ENCODE measurements at regions not wholly inside any gene's neighbourhood (a gene's known extent, or its start where the extent isn't known, plus 50 kb on each side); places are given as distances from the start of the nearest gene placed in this dataset.

DNA sequence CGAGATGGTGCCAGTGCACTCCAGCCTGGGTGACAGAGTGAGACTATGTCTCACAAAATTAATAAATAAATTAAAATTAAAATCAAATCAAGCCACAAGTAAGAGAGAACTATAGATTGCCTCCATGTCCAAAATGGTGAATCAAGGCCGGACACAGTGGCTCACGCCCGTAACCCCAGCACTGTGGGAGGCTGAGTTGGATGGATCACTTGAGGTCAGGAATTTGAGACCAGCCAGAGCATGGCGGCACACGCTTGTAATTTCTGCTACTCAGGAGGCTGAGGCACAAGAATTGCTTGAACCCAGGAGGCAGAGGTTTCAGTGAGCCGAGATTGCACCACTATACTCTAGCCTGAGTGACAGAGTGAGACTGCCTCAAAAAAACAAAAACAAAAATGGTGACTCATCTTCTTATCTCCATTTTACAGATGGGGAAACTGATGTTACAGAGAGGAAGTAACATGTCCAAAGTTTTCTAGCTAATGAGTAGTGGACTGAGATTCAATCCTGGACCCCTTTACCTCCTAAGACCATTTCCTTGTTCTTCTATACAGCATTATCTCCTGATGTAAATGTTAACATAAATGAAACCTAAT is 99.0 kb upstream of the HNRNPU start:
- no peak for TF ChIP-seq CTCF (IDR thresholded peaks at IDR 0.05)
- ATAC-seq (ENCODE audit: low FRiP score) (no peak), DNase-seq (ENCODE audit: low spot score) (no peak)

DNA sequence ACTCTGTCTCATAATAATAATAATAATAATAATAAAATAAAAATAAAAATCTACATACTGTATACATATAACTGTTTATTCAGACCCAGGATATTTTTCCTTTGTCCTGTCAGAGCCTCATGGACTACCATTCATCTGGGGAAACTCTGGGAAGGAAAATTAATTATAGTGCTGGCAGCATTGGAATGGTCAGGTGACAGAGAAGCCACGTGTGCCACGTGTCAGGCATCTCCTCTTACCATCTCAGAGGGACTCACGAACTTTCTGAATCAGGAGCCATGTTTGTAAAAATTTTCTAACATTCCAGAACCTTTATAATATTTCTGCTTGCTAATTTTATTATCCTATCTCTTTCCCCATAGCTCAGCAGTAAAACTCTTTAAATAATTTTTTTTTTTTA is 97.8 kb upstream of the HNRNPU start:
- ATAC-seq (ENCODE audit: low FRiP score) (no peak), DNase-seq (ENCODE audit: low spot score) (no peak)
- TF ChIP-seq CTCF (IDR thresholded peaks at IDR 0.05), result no peak

- no peak for DNase-seq (ENCODE audit: low spot score)
- no peak for ATAC-seq (ENCODE audit: low FRiP score)
- TF ChIP-seq CTCF (IDR thresholded peaks at IDR 0.05), result no peak
Observed at GRCh38 chr1:244960904-244961303, 96.6 kb upstream of the HNRNPU start.

- no peak for TF ChIP-seq CTCF (IDR thresholded peaks at IDR 0.05)
- no peak for ATAC-seq (ENCODE audit: low FRiP score)
- no peak for DNase-seq (ENCODE audit: low spot score)
Observed at GRCh38 chr1:244958593-244958992, 94.2 kb upstream of the HNRNPU start.

DNA sequence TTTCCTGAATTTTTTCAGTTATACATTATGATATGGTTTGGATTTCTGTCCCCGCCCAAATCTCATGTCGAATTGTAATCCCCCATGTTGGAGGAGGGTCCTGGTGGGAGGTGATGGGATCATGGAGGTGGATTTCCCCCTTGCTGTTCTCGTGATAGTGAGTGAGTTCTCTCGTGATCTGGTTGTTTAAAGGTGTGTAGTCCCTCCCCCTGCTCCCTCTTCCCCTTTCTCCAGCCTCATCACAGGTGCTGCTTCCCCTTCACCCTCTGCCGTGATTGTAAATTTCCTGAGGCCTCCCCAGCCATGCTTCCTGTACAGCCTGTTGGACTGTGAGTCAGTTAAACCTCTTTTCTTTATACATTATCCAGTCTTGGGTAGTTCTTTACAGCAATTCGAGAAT is 93.2 kb upstream of the HNRNPU start:
- no peak for TF ChIP-seq CTCF (IDR thresholded peaks at IDR 0.05)
- DNase-seq (ENCODE audit: low spot score) (no peak), ATAC-seq (ENCODE audit: low FRiP score) (no peak)

DNA sequence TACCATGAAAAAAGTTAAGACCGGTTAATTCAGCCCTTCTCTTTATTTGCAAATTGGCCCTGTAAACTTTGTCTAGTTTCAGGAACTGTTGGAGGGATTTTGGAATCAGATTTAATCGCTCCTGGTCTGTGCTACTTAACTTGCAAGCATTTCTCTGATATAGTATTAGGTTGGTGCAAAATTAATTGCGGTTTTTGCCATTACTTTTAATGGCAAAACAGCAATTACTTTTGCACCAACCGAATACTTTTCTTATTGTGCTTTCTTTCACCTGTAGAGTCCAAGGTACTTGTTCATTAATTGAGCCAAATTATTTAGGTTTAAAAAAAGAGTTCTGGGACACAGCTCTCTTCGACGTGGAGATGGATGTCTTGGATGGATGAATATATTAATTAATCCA is 92.8 kb upstream of the HNRNPU start:
- DNase-seq (ENCODE audit: low spot score) (no peak), ATAC-seq (ENCODE audit: low FRiP score) (no peak)
- no peak for TF ChIP-seq CTCF (IDR thresholded peaks at IDR 0.05)

DNA sequence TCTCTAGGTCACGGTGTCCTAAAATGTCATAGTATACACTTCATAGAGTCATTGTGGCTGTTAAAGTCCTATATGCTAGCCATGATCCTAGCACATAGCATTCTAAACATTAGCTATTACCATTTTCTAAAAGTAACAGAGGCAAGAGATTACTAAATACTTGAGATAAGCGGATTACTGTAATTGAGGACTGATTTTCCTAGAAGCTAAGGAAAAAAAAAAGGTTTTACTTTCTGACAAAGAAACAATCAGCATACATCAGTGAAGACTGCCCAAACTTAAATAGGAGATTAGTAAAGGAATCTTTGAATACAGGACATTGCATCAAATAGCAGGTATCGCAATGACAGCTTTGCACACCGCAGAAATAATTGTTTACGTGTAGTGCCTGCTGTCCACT is 91.3 kb upstream of the HNRNPU start:
- no peak for ATAC-seq (ENCODE audit: low FRiP score)
- no peak for TF ChIP-seq CTCF (IDR thresholded peaks at IDR 0.05)

More for the DNA sequence above, 91.3 kb upstream of the HNRNPU start:
- DNase-seq (ENCODE audit: low spot score), result no peak

Data from omental fat pad (tissue), 3 donors.